ENCODE measurements at regions not wholly inside any gene's neighbourhood (a gene's known extent, or its start where the extent isn't known, plus 50 kb on each side); places are given as distances from the start of the nearest gene placed in this dataset.

DNA sequence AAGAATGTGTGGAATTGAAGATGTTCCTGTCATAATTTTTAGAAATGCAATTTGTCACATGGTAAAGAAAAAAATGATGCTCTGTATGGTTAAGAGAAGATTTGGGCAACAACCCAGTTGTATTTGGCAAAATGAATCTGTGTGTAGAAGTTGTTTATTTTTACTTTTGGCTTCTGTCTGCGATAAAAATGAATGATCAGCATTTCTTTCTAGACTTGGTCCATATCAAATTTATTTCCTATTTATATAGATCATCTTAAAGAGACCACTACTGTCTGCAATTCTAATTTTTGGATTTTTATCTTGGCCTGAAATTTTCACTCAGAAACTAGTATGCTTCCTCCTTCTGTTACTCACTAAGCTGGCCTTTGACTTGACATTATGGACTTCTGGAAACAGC, 396.9 kb downstream of the FAM47A start:
- TF ChIP-seq, protein P1, sequence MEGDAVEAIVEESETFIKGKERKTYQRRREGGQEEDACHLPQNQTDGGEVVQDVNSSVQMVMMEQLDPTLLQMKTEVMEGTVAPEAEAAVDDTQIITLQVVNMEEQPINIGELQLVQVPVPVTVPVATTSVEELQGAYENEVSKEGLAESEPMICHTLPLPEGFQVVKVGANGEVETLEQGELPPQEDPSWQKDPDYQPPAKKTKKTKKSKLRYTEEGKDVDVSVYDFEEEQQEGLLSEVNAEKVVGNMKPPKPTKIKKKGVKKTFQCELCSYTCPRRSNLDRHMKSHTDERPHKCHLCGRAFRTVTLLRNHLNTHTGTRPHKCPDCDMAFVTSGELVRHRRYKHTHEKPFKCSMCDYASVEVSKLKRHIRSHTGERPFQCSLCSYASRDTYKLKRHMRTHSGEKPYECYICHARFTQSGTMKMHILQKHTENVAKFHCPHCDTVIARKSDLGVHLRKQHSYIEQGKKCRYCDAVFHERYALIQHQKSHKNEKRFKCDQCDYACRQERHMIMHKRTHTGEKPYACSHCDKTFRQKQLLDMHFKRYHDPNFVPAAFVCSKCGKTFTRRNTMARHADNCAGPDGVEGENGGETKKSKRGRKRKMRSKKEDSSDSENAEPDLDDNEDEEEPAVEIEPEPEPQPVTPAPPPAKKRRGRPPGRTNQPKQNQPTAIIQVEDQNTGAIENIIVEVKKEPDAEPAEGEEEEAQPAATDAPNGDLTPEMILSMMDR (IDR thresholded peaks at IDR 0.05), result no peak
- no peak for TF ChIP-seq POLR2A (IDR thresholded peaks at IDR 0.05)

Measured in Peyer's patch (tissue), 4 donors.